Fibroblast of lung (primary cell): ENCODE measurements at regions not wholly inside any gene's neighbourhood (a gene's known extent, or its start where the extent isn't known, plus 50 kb on each side); places are given as distances from the start of the nearest gene placed in this dataset.

Source experiments
- DNase-seq, 2 donors: peaks; one replicate each; pipeline versions ENCODE4 v3.0.0 to v3.0.0-alpha.2; 2010; ENCODE audit warnings: low read depth in 2 of 2
- H2AFZ ChIP-seq: 2 replicates; pipeline ENCODE4 v1.5.1; 2012; ENCODE audit warnings: low read length, control low read depth, inconsistent platforms
- H3K27ac ChIP-seq: 2 replicates; pipeline ENCODE4 v1.5.1; 2011; ENCODE audit warnings: low read length, control low read depth; ENCODE audit not compliant: insufficient read depth
- H3K27me3 ChIP-seq: 2 replicates; pipeline ENCODE4 v1.5.1; 2011; ENCODE audit warnings: mild to moderate bottlenecking, low read length; ENCODE audit not compliant: control insufficient read depth, insufficient read depth
- H3K36me3 ChIP-seq: 2 replicates; pipeline ENCODE4 v1.5.1; 2011; ENCODE audit warnings: low read length; ENCODE audit not compliant: control insufficient read depth, insufficient read depth
- H3K4me1 ChIP-seq: 2 replicates; pipeline ENCODE4 v1.5.1; 2011; ENCODE audit warnings: low read length; ENCODE audit not compliant: control insufficient read depth, insufficient read depth; ENCODE audit errors: extremely low read depth
- H3K4me2 ChIP-seq: 2 replicates; pipeline ENCODE4 v1.5.1; 2011; ENCODE audit warnings: low read length, control low read depth; ENCODE audit not compliant: insufficient read depth; ENCODE audit errors: extremely low read depth
- H3K4me3 ChIP-seq, 4 experiments: fragments of 200-600 bp in 1 of 4; sonication (generic) in 1 of 4; replicated peaks in 1 of 4; 2 replicates each; pipeline ENCODE4 v1.5.1; 2011 to 2016; ENCODE audit warnings: low read length in 4 of 4, low read depth in 3 of 4, mild to moderate bottlenecking in 3 of 4, control low read depth in 2 of 4, inconsistent platforms in 1 of 4, mixed read lengths in 1 of 4; ENCODE audit not compliant: insufficient read depth in 1 of 4; ENCODE audit errors: control extremely low read depth in 1 of 4
- H3K79me2 ChIP-seq: 2 replicates; pipeline ENCODE4 v1.5.1; 2012; ENCODE audit warnings: mild to moderate bottlenecking, low read length, inconsistent platforms; ENCODE audit not compliant: control insufficient read depth, insufficient read depth
- H3K9ac ChIP-seq: 2 replicates; pipeline ENCODE4 v1.5.1; 2011; ENCODE audit warnings: mild to moderate bottlenecking, low read length, control low read depth; ENCODE audit not compliant: insufficient read depth
- H3K9me3 ChIP-seq: 2 replicates; pipeline ENCODE4 v1.5.1; 2012; ENCODE audit warnings: low read depth, low read length; ENCODE audit not compliant: control insufficient read depth, insufficient read depth
- H4K20me1 ChIP-seq: 2 replicates; pipeline ENCODE4 v1.5.1; 2011; ENCODE audit warnings: low read length; ENCODE audit not compliant: control insufficient read depth, insufficient read depth; ENCODE audit errors: extremely low read depth
- EZH2 ChIP-seq: IDR thresholded peaks from 2 replicates; pipeline ENCODE4 v1.5.1; 2012; ENCODE audit warnings: low read length, control low read depth, mild to moderate bottlenecking; ENCODE audit errors: missing control alignments
- TF ChIP-seq, protein P1 (sequence below), 2 donors: IDR thresholded peaks in 1 of 2; conservative IDR thresholded peaks in 1 of 2; 1 replicate in 1 of 2; 2 replicates in 1 of 2; pipeline ENCODE4 v1.5.1; 2011 to 2012; ENCODE audit warnings: low read length in 2 of 2, control low read depth in 1 of 2, inconsistent platforms in 1 of 2, low read depth in 1 of 2, mild to moderate bottlenecking in 1 of 2

DNA sequence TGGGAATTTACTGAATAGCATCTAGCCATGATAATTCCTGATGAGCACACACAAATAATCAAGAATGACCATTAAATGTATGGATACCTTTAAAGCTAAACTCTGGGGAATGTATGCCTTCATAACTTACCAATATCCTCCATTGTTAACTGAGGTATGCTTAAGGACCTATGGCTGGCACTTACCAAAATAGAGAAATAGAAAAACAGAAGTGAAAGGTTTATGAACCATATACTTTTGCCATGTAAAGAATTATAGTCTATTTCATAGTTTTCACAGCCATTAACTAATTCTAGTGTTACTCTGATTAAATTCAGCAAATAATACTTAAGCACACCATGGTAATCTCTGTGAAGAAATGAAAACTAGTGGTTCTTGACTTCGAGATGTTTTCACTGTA lies 1360.6 kb upstream of the LRRTM3 start:
- Histone ChIP-seq H3K27me3 (no peaks in the 10 kb centered on the region), H3K9ac (no peak overlapping the region), H3K4me1 (no peaks in the 10 kb centered on the region), H4K20me1 (no peaks in the 10 kb centered on the region), H3K4me3 (no peak overlapping the region), H3K4me2 (no peak overlapping the region), H3K27ac (no peak overlapping the region), H2AFZ (no peak overlapping the region), H3K9me3 (no peaks in the 10 kb centered on the region), H3K79me2 (no peaks in the 10 kb centered on the region), H3K36me3 (no peaks in the 10 kb centered on the region)
- no peak for DNase-seq
- TF ChIP-seq, protein P1, sequence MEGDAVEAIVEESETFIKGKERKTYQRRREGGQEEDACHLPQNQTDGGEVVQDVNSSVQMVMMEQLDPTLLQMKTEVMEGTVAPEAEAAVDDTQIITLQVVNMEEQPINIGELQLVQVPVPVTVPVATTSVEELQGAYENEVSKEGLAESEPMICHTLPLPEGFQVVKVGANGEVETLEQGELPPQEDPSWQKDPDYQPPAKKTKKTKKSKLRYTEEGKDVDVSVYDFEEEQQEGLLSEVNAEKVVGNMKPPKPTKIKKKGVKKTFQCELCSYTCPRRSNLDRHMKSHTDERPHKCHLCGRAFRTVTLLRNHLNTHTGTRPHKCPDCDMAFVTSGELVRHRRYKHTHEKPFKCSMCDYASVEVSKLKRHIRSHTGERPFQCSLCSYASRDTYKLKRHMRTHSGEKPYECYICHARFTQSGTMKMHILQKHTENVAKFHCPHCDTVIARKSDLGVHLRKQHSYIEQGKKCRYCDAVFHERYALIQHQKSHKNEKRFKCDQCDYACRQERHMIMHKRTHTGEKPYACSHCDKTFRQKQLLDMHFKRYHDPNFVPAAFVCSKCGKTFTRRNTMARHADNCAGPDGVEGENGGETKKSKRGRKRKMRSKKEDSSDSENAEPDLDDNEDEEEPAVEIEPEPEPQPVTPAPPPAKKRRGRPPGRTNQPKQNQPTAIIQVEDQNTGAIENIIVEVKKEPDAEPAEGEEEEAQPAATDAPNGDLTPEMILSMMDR (conservative IDR thresholded peaks at IDR 0.05 in 1 of 2, IDR thresholded peaks at IDR 0.05 in 1 of 2; ENCODE audit: low read depth in 1 of 2, low read length in 2 of 2) = no peak
- TF ChIP-seq EZH2 = no peak

DNA sequence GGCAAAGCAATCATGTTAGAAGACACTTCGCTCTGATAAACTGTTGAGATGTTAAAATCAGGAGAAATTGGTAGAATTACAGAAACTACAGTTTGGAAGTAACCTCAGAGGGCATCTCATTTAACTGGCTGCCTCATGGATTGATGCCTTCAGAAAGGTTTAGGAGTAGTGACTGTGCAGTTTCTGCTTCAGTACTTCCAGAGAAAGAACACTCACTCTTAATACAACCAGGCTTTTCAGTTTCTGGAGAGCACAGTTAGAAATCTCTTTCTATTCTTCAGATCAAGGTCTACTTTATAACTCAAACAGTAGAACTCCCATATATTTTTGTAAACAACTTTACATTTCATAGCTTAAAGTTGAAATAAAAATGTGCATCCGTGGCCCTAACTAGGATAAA lies 1358.9 kb upstream of the LRRTM3 start:
- no peaks in the 10 kb centered on the region for H3K79me2 ChIP-seq
- H3K27me3 ChIP-seq = no peaks in the 10 kb centered on the region
- no peak overlapping the region for H3K4me2 ChIP-seq
- no peak overlapping the region for H2AFZ ChIP-seq
- H3K4me3 ChIP-seq = no peak overlapping the region
- H3K9me3 ChIP-seq = no peaks in the 10 kb centered on the region
- TF ChIP-seq EZH2 = no peak
- TF ChIP-seq, protein P1 (conservative IDR thresholded peaks at IDR 0.05 in 1 of 2, IDR thresholded peaks at IDR 0.05 in 1 of 2; ENCODE audit: low read depth in 1 of 2, low read length in 2 of 2) = no peak
- no peak for DNase-seq
- no peak overlapping the region for H3K9ac ChIP-seq
- no peaks in the 10 kb centered on the region for H3K4me1 ChIP-seq
- no peaks in the 10 kb centered on the region for H3K36me3 ChIP-seq
- H4K20me1 ChIP-seq = no peaks in the 10 kb centered on the region
- H3K27ac ChIP-seq = no peak overlapping the region

DNA sequence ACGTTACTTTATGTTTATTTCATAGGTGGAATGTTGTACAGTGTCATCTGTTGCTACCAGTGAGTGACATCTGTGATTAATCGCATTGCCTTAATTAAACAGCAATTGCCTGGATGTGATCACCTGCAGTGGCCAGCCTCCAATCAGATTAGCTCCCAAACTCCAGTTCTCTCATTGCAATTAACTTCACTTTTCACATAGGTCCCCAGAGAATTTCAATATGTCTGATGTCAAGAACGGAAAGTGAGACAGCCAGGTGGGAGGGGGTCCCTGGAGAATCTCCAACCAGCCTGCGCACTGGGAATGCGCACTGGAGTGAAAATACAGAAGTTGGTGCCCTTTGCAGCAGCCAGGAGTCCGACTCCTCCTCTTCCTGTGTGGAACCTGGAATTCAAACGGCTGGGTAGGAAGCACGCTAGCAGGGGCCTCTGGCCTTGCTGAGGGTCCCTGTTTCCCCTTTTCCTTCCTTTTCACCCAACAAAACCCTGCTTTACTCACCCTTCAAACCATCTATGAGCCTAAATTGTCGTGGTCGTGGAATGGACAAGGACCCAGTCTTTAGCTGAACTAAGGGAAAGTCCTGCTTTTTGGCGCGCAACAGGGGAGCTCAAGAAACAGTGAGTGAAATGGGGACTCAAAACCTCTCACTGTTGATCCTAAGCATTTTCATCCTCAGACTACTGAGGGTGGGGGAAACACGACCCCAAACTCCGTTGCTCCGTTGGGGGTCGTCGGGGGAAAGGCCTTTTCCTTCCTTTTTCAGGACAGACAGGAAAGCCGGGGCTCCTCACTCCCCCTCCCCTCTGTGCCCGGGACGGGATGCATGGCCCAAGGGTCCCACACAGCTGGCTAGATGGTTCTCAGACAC lies 1355.5 kb upstream of the LRRTM3 start:
- TF ChIP-seq, protein P1 (conservative IDR thresholded peaks at IDR 0.05 in 1 of 2, IDR thresholded peaks at IDR 0.05 in 1 of 2; ENCODE audit: low read depth in 1 of 2, low read length in 2 of 2) = peak in 1 of 2 donors; percentile 9
- TF ChIP-seq EZH2 = no peak

More for the DNA sequence above, 1355.5 kb upstream of the LRRTM3 start:
- Histone ChIP-seq H3K79me2 (no peaks in the 10 kb centered on the region), H3K9me3 (no peaks in the 10 kb centered on the region), H3K27me3 (no peaks in the 10 kb centered on the region), H3K4me2 (peak overlapping the region; percentile 70), H3K27ac (no peak overlapping the region), H3K4me3 (peak overlapping the region; percentile 4 to 81 (median 51)), H4K20me1 (no peaks in the 10 kb centered on the region), H3K36me3 (no peaks in the 10 kb centered on the region), H3K9ac (no peak overlapping the region), H2AFZ (peak overlapping the region; percentile 74), H3K4me1 (no peaks in the 10 kb centered on the region)
- DNase-seq = peak; percentile 44 to 53
